CD4-positive, alpha-beta T cell (primary cell): ENCODE measurements at regions not wholly inside any gene's neighbourhood (a gene's known extent, or its start where the extent isn't known, plus 50 kb on each side); places are given as distances from the start of the nearest gene placed in this dataset.

Source experiments
- ATAC-seq: fragments of 200-7000 bp; cut with Tn5 transposase; one replicate; pipeline ENCODE4 v1.10.0; 2022; ENCODE audit warnings: mild to moderate bottlenecking; ENCODE audit not compliant: poor library complexity
- CTCF ChIA-PET: fragments of 350-600 bp; sonication (Branson Sonifier 250); formaldehyde crosslinking; loops from one replicate; lab custom pipeline; 2021; ENCODE audit warnings: antibody characterized with exemption, inconsistent platforms; lab: Charles Lee
- POLR2A ChIA-PET: fragments of 350-600 bp; sonication (Branson Sonifier 250); formaldehyde crosslinking; loops from one replicate; lab custom pipeline; 2021; ENCODE audit warnings: antibody characterized with exemption, inconsistent platforms; lab: Charles Lee
- DNase-seq, 14 experiments: peaks; one replicate each; pipeline ENCODE4 v3.0.0-alpha.2; 2013 to 2020; ENCODE audit warnings: mixed read lengths in 2 of 14
- H3K27ac ChIP-seq, 2 donors: one replicate each; pipeline versions ENCODE4 v1.5.1 to v1.7.0; 2013; ENCODE audit warnings: low read length in 2 of 2, low read depth in 1 of 2, mild to moderate bottlenecking in 1 of 2
- H3K27me3 ChIP-seq, 2 experiments: 1 replicate in 1 of 2; 2 replicates in 1 of 2; pipeline versions ENCODE4 v1.6.1 to v1.7.0; 2013; ENCODE audit warnings: low read length in 2 of 2, control low read depth in 1 of 2, mild to moderate bottlenecking in 1 of 2, moderate library complexity in 1 of 2; ENCODE audit not compliant: insufficient read depth in 2 of 2, control insufficient read depth in 1 of 2
- H3K36me3 ChIP-seq: one replicate; pipeline ENCODE4 v1.6.1; 2013; ENCODE audit warnings: low read length, control low read depth; ENCODE audit not compliant: insufficient read depth
- H3K4me1 ChIP-seq: one replicate; pipeline ENCODE4 v1.6.1; 2013; ENCODE audit warnings: low read length, control low read depth; ENCODE audit not compliant: insufficient read depth
- H3K4me3 ChIP-seq: one replicate; pipeline ENCODE4 v1.5.1; 2013; ENCODE audit warnings: mild to moderate bottlenecking, low read length, moderate library complexity
- H3K9me3 ChIP-seq, 2 experiments: 1 replicate in 1 of 2; 2 replicates in 1 of 2; pipeline versions ENCODE4 v1.6.1 to v1.7.0; 2013; ENCODE audit warnings: low read length in 2 of 2, mild to moderate bottlenecking in 2 of 2, control low read depth in 1 of 2, moderate library complexity in 1 of 2; ENCODE audit not compliant: control insufficient read depth in 1 of 2, insufficient read depth in 1 of 2
- H3K27ac Mint-ChIP-seq: one replicate; pipeline ENCODE4 v1.8.0; 2020; ENCODE audit warnings: mixed read lengths
- H3K27me3 Mint-ChIP-seq: one replicate; pipeline ENCODE4 v1.8.0; 2021; ENCODE audit warnings: mixed read lengths
- H3K36me3 Mint-ChIP-seq: one replicate; pipeline ENCODE4 v1.8.0; 2021; ENCODE audit warnings: low read depth, mixed read lengths
- H3K4me1 Mint-ChIP-seq: one replicate; pipeline ENCODE4 v1.8.0; 2021; ENCODE audit warnings: low read depth, mixed read lengths
- H3K4me3 Mint-ChIP-seq: one replicate; pipeline ENCODE4 v1.8.0; 2020; ENCODE audit warnings: mild to moderate bottlenecking, mixed read lengths
- H3K9me3 Mint-ChIP-seq: one replicate; pipeline ENCODE4 v1.8.0; 2020; ENCODE audit warnings: mixed read lengths
- CTCF ChIP-seq: fragments of 200-600 bp; IDR thresholded peaks from one replicate; pipeline ENCODE4 v1.8.0; 2022; ENCODE audit warnings: antibody characterized with exemption, mild to moderate bottlenecking
- intact Hi-C, 2 experiments: fragments of 100-400 bp; cut with DNase I in 1 of 2; cut with micrococcal nuclease in 1 of 2; formaldehyde crosslinking; loops; one replicate each; pipeline versions ENCODE4 v1.15.1 to v1.9.0; 2023 to 2025; cut with DNase I, micrococcal nuclease

- Histone ChIP-seq H3K4me3 (no peak overlapping the region), H3K27me3 (no peaks in the 10 kb centered on the region), H3K9me3 (peaks cover 0 to 12% of the 10 kb centered on the region in 2 experiments), H3K27ac (no peak overlapping the region), H3K4me1 (no peaks in the 10 kb centered on the region), H3K36me3 (no peaks in the 10 kb centered on the region)
- ChIA-PET POLR2A (no interaction called here), CTCF (no interaction called here)
- no peaks in the 10 kb centered on the region for H3K4me1 Mint-ChIP-seq
- intact Hi-C loops: no loop called here
- no peak for DNase-seq
- no peak for ATAC-seq
- no peak for TF ChIP-seq CTCF
- no peaks in the 10 kb centered on the region for H3K27me3 Mint-ChIP-seq
- H3K27ac Mint-ChIP-seq: no peak overlapping the region
- no peak overlapping the region for H3K4me3 Mint-ChIP-seq
- H3K9me3 Mint-ChIP-seq: peaks cover 4% of the 10 kb centered on the region
- no peaks in the 10 kb centered on the region for H3K36me3 Mint-ChIP-seq
Observed at GRCh38 chr12:128205145-128205544, 61.8 kb upstream of the TMEM132C start.

GRCh38 chr12:128205758-128206157 is 61.2 kb upstream of the TMEM132C start:
- no peaks in the 10 kb centered on the region for H3K4me1 ChIP-seq
- DNase-seq (no peak), ATAC-seq (no peak)
- intact Hi-C loops: no loop called here
- no peaks in the 10 kb centered on the region for H3K36me3 ChIP-seq
- H3K9me3 ChIP-seq: peaks cover 0 to 12% of the 10 kb centered on the region in 2 experiments
- Mint-ChIP-seq H3K27ac (no peak overlapping the region), H3K4me1 (no peaks in the 10 kb centered on the region), H3K9me3 (peaks cover 2% of the 10 kb centered on the region), H3K36me3 (no peaks in the 10 kb centered on the region), H3K4me3 (no peak overlapping the region), H3K27me3 (no peaks in the 10 kb centered on the region)
- POLR2A ChIA-PET: no interaction called here
- no peak overlapping the region for H3K27ac ChIP-seq
- no peaks in the 10 kb centered on the region for H3K27me3 ChIP-seq
- no peak for TF ChIP-seq CTCF
- CTCF ChIA-PET: no interaction called here
- H3K4me3 ChIP-seq: no peak overlapping the region
